Sciatic nerve (tissue), 2 donors: ENCODE measurements at regions not wholly inside any gene's neighbourhood (a gene's known extent, or its start where the extent isn't known, plus 50 kb on each side); places are given as distances from the start of the nearest gene placed in this dataset.

Source experiments
- ATAC-seq: fragments of 200-7000 bp; cut with Tn5 transposase; one replicate; pipeline ENCODE4 v1.9.1; 2020; ENCODE audit warnings: mild to moderate bottlenecking, moderate library complexity
- DNase-seq: peaks from one replicate; pipeline ENCODE4 v3.0.0-alpha.2; 2020; ENCODE audit warnings: low spot score
- intact Hi-C: fragments of 100-400 bp; cut with DNase I; formaldehyde crosslinking; loops from one replicate; pipeline ENCODE4 v1.14.2; 2022
- donor health status: DM: no; HTN: no; CAD: no.
- donor health status: DM: no; HTN: no; CAD: no.

DNA sequence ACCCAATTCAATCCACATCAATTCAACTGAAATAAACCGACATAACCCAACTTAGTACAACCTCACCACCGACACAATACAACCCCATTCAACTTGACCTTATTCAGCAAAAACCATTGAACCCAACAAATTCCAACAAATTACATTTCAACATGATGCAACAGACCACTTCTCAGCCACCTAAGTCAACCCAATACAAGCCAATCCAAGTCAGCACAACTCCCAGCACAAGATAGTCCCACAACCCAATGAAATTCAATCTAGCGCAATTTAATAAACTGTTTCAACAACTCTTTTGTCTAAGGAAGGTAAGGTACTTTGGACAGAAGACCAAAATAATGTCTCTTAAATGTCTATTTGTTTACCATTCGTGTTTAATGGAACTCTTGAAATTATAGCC lies 226.0 kb downstream of the MIAT start:
- ATAC-seq (no peak), DNase-seq (no peak)
- intact Hi-C loops, result no loop called here

- ATAC-seq (no peak), DNase-seq (no peak)
- intact Hi-C loops, result no loop called here
Observed at GRCh38 chr22:26884921-26885320, 227.5 kb downstream of the MIAT start.

GRCh38 chr22:26885441-26886261 lies 228.3 kb downstream of the MIAT start:
- intact Hi-C loops, result no loop called here
- ATAC-seq (no peak), DNase-seq (no peak)

DNA sequence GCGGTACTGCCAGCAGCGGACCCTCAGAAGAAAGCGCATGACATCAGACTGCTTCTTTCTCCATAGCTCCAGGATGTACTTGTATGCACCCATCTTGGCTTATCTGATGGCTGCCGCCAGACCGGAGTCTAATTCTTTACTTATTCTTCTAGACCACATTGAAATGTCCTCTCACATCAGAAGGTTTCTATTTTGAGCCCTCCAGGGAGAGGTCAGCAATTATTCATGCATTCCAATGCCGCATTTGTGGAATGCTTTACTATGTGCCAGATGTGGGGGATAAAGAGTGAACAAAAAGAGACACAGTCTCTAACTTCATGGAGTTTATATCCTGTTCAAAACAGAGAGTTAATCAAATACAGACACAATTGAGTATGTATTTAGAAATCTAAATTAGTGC lies 230.1 kb downstream of the MIAT start:
- DNase-seq, result no peak
- intact Hi-C loops, result no loop called here
- no peak for ATAC-seq

DNA sequence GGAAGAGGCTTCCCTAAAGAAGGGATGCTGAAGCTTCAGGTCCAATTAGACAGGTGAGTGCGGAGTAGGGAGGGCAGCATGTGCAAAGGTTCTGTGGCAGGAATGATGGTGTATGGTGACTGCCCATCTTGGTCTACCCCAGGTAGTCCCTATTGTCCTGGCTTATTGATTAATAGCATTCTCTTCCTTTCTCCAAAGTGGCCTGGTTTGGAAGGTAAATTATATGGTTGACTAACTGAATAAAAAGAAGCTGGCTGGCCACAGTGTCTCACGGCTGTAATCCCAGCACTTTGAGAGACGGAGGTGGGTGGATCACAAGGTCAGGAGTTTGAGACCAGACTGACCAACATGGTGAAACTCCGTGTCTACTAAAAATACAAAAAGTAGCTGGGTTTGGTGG lies 230.5 kb downstream of the MIAT start:
- ATAC-seq, result no peak
- no peak for DNase-seq
- intact Hi-C loops, result no loop called here

- intact Hi-C loops, result no loop called here
- no peak for DNase-seq
- ATAC-seq, result no peak
Observed at GRCh38 chr22:26888887-26889286, 231.5 kb downstream of the MIAT start.

- DNase-seq (no peak), ATAC-seq (no peak)
- intact Hi-C loops, result no loop called here
Observed at GRCh38 chr22:26889802-26890201, 232.4 kb downstream of the MIAT start.

- intact Hi-C loops, result no loop called here
- no peak for DNase-seq
Observed at GRCh38 chr22:26890870-26891269, 233.5 kb downstream of the MIAT start.

DNA sequence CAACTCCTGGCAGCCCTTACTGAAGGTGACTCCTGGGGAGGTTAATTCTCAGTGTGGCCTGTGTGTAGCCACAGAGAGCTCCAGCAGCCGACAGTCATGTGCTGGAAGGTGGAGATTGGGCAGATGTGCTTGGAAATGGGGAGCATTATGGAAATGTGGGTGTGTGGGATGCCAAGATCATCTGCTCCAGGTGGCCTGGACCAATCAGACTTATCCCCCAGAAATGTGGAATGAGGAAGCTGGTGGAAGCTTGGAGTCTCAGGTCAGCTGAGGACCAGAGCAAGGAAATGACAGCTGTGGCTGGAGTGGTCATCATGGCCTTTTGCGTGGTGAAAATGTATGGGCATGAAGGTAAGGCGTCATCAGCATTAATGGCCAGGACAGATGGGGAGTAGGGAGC lies 234.0 kb downstream of the MIAT start:
- intact Hi-C loops, result no loop called here
- no peak for DNase-seq
- ATAC-seq, result no peak

More at GRCh38 chr22:26890870-26891269, 233.5 kb downstream of the MIAT start:
- no peak for ATAC-seq

DNA sequence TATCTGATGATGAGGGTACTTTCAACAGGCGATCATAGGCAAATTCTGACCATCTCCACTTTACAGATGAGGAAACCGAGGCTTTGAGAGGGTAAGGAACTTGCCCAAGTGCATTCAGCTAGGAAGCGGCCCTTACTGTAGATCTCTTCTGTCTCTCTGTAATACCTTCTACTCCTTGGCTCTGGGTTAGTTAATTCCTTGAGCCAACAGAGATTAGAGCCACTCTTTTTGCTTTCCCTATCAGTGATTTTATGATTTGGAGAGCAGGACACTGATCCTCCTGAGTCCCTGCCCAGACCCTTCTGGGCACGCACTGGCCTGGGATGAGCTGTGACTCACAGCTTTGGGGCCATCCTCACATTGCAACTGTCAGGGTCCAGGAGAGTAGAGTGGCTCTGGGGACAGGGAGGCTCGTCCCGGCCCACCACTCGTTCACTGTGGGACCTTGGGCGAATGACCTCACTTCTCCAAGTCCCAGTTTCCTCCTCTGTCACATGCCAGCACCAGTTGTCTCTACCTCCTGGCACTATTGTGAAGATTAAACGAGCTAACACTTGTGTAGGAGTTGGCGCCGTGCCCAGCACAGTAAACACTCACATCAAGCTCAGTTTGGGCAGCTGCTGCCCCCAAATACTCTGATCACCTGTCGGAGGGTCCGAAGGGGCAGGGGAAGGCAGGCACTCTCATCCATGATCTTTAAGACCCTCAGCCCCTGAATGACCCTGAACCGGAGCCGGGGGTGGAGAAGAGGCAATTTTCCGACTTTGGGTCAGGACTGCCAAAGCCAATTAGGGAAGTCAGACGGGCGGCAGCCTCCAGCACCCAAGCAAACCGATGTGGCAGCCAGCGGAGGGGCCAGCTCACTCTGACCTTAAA lies 235.0 kb downstream of the MIAT start:
- intact Hi-C loops, result no loop called here
- no peak for DNase-seq

DNA sequence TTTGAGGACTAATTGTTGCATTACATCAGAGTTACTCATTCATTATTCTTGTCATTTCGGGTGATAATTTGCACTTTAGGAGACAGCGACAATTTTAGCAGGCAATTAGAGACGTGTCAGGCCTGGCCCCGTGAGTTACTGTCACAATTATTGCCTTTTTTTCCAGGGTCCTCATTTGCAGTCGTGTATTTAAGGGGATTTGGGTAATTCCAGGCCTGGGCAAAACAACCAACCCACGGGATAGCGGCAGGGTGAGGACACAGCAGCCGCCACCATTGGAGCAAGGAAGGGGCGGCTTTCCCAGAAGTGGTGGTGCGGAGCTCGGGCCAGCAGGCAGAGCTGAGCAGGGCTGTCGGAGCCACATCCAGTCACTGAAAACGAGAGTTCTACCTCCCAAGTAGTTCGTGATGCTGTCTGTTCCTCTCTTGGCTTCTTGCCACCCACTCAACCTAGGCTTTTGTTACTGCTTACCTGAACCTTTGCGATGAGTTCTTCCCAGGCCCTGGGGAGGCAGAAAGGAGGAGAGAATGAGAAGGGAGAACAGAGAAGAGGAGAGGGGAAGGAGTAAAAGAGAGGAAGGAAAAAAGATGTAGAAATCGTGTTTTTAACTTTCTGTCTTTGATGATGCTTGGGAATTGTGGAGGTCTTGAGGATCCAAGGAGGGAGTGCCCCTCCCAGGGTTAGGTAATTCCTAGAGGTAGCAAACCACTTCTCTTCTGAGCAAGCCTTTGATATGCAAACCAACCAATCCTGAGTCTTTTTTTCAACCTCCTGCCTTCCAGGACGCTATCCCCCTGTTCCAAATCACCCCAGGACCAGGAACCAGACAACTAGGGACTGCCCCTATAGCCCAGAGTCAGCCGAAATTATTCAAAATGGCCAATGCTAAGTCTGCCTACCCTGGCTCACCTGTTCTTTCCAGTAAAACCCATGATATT lies 236.1 kb downstream of the MIAT start:
- intact Hi-C loops, result no loop called here
- no peak for DNase-seq
- ATAC-seq, result no peak

More for the DNA sequence above, 235.0 kb downstream of the MIAT start:
- no peak for ATAC-seq

DNA sequence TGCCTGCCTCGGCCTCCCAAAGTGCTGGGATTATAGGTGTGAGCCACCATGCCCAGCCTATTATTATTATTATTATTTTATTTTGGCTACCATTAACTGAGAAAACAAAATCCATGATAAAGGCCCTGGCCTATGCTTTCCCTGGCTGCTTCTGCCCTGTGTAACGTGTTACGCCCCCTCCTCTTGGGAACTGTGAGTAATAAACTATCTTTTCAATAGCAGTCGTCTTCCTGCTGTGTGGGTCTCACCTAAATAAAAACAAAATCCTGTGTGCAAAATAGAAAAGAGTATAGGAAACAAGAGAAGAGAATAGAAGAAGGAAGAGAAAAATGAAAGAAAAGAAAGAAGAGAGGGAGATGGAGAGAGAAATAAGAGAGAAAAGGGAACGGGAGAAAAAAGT lies 237.0 kb downstream of the MIAT start:
- intact Hi-C loops, result no loop called here
- no peak for ATAC-seq
- no peak for DNase-seq

DNA sequence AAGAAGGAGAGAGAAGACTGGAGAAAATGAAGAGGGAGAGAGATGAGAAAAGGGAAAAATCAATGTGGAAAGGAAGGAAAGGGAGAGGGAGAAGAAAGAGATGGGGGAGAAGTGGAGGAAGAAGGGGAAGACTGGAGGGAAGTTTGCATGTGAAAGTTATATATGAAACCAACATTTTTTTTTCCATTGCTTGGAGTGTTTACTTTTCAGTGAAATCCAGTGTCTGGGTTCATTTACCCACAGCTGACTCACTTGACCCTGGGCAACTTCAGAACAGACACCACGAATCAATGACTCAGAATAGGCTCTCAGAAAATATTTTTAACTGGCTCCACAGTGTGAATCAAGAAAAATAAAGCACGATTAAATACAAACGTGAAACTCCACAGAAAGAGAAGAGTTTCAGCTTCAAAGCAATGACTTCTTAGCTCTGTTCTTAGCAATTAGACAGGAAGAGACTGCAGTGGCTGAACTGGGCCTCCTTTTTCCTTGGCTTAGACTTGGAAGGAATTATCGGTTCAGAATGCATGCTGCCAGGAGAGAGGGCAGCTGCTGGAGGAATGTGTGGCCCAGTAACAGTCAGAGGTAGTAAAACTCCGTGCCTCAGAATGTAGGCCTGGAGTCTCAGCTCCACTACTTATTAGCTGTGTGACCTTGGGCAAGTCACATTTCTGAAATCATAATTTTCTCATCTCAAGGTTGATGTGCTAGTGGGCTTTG lies 237.5 kb downstream of the MIAT start:
- peak; percentile 82 for ATAC-seq
- intact Hi-C loops, result no loop called here
- DNase-seq, result no peak

GRCh38 chr22:26897384-26897783 lies 240.0 kb downstream of the MIAT start:
- intact Hi-C loops, result no loop called here
- ATAC-seq (no peak), DNase-seq (no peak)

- ATAC-seq, result no peak
- intact Hi-C loops, result no loop called here
Observed at GRCh38 chr22:26898946-26899605, 241.7 kb downstream of the MIAT start.

DNA sequence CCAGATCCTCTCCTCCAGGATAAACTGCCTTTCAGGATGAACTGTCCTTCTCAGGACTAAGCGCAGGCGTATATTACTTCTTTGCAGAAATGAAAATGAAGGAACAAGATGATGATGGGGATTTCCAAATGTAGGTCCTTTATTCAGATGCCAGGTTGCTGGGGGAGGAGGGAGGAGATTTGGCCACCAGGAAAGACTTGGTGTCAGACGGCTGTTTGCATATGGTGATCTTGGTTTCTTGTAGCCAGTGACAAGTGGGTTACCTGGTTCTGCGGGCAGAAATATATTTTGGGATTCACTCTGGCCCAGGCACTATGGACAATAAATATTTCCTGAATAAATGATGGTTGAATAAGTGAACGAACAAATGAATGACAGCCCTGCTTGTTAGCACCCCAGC lies 243.4 kb downstream of the MIAT start:
- no peak for DNase-seq
- intact Hi-C loops, result no loop called here
- ATAC-seq, result no peak

More at GRCh38 chr22:26898946-26899605, 241.7 kb downstream of the MIAT start:
- DNase-seq, result no peak

DNA sequence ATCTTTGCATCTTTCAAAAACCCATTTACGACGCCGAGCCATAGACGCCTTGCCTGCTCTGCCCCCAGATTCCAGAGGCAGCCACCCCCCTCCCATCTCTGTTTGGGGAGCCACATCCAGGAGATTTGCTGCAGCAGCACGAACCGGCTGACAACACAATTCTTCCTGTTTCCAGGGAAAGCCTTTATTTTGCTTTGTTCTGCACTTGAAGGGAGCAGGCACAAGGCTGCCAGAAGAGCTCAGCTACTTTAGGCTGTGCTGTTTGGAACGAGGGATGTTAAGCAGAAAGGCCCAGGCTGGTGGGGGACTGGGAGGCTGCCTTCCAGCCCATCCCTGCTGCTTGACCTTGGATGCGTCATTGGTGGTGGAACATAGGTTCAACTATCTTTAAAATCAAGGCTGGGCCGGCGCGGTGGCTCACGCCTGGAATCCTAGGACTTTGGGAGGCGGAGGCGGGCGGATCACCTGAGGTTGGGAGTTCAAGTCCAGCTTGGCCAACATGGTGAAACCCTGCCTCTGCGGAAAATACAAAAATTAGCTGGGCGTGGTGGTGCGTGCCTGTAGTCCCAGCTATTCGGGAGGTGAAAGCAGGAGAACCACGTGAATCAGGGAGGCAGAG lies 243.9 kb downstream of the MIAT start:
- intact Hi-C loops, result no loop called here
- ATAC-seq, result no peak
- no peak for DNase-seq
